Prostate gland (tissue), 2 donors: ENCODE measurements at regions not wholly inside any gene's neighbourhood (a gene's known extent, or its start where the extent isn't known, plus 50 kb on each side); places are given as distances from the start of the nearest gene placed in this dataset.

ENCODE experiments used
- CTCF ChIP-seq, 4 experiments: fragments of 200-600 bp in 2 of 4; fragments of 450-650 bp in 2 of 4; sonication (generic) in 2 of 4; IDR thresholded peaks; 1 replicate in 3 of 4; 2 replicates in 1 of 4; pipeline ENCODE4 v1.5.1; 2016 to 2019; ENCODE audit warnings: antibody characterized with exemption in 4 of 4, mild to moderate bottlenecking in 2 of 4, moderate library complexity in 2 of 4
- POLR2A ChIP-seq: fragments of 450-650 bp; IDR thresholded peaks from one replicate; pipeline ENCODE4 v1.6.1; 2016; ENCODE audit warnings: antibody characterized with exemption, mild to moderate bottlenecking
- POLR2AphosphoS5 ChIP-seq: sonication (generic); formaldehyde crosslinking; IDR thresholded peaks from one replicate; pipeline ENCODE4 v1.6.1; 2017; ENCODE audit warnings: antibody characterized with exemption

DNA sequence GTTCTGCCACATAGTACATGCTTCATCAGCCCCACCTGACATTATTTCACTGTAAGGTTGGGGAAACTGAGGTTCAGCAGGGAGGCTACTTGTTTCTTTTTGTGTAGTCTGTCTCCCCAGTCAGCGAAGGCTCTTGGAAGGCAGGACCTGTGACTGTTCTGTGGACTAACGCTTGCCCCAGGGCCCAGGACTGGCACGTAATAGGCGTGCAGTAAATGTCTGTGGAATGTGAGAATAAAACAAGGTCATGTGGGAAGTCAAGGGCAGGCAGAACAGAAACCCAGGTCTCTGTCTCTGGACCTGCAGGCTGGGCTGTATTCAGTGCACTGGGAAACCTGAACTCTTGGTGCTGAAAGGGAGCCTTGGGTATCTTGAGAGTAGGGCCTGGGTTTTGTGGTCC, 168.7 kb downstream of the RPS24 start:
- TF ChIP-seq POLR2A (no peak), POLR2AphosphoS5 (no peak), CTCF (IDR thresholded peaks at IDR 0.05) (no peak)
